Hematopoietic multipotent progenitor cell treated with erythropoietin and hydrocortisone succinate and interleukin-3 and kit ligand, for 8 days (in vitro differentiated cells): ENCODE measurements at regions not wholly inside any gene's neighbourhood (a gene's known extent, or its start where the extent isn't known, plus 50 kb on each side); places are given as distances from the start of the nearest gene placed in this dataset.

Source experiments
- DNase-seq: peaks from one replicate; pipeline ENCODE4 v3.0.0-alpha.2; 2015

DNA sequence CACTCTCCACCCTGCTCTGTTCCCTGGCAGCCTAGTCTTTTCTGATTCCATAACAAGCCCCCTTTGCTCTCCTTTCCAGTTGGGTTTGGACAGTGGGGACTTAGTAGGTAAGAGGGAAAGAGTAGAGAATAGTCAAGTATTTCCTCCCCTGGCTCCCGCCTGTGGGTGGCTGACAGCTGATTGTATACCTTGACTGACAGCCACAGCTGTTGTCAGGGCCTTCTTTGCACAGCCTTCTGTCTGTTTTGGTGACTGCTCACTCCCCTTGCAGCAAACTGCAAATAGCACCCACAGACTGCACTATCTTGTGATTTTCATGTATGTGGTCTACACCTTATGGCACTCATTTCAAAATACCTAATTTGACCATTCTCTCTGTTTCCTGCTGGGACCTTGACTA lies 486.3 kb downstream of the ACTR3B start:
- DNase-seq, result no peak

GRCh38 chr7:153247926-153248325 lies 488.4 kb downstream of the ACTR3B start:
- DNase-seq, result no peak

- no peak for DNase-seq
These were observed 499.1 kb downstream of the ACTR3B start for GRCh38 chr7:153258686-153259085.

DNA sequence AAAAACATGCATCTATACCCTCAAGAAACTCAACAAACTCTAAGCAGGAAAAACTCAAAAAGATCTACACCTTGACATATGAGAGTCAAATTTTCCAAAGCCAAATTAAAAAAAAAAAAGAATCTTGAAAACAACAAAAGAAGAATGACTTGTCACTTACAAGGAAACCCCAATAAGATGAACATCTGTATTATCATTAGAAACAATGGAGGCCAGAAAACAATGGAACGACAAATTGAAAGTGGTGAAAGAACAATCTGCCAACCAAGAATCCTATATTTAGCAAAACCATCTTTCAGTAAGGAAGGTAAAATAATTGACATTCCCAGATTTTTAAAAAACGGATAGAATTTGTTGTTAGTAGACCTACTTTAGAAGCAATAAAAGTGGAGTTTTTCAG lies 516.8 kb downstream of the ACTR3B start:
- DNase-seq, result no peak

DNA sequence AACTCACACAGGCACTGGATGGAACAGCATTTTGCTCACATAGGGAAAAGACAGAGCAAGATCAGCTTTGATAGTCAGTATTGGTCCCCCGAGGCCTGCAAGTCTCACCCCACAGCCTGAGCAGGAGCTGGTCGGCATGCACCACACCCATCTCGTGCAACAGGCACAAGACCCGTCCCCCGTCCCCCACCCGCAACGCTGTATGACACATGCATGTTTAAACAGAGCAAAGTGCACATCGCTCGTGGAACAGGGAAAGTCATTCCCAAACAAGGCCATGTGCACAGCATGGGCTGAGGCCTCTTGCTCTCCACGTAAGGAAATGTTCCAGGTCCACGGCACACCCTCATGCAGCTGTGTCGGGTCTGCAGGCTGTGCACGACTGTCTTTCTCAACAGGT lies 527.2 kb downstream of the ACTR3B start:
- DNase-seq, result no peak

GRCh38 chr7:153290066-153290465 lies 530.5 kb downstream of the ACTR3B start:
- DNase-seq, result no peak

DNA sequence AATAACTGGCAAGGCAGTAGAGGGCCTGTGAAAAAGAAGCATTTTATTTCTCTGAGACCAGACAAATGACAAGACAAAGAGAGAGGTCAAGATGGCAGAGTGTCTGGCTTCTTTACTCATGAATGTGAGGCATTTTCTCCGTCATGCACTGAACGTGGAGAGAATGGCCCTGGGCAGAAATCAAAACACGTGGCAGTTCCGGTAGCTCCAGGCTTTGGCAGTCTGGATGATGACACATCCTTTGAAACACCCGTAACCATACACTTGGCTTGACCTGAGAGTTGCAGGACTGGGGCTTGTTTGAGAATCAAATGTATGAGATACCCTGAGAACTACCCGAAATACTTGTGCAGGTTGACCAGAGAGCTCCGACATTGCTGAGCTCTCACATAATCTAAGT lies 537.6 kb downstream of the ACTR3B start:
- no peak for DNase-seq

- no peak for DNase-seq
These were observed 542.4 kb downstream of the ACTR3B start for GRCh38 chr7:153301936-153302335.

DNA sequence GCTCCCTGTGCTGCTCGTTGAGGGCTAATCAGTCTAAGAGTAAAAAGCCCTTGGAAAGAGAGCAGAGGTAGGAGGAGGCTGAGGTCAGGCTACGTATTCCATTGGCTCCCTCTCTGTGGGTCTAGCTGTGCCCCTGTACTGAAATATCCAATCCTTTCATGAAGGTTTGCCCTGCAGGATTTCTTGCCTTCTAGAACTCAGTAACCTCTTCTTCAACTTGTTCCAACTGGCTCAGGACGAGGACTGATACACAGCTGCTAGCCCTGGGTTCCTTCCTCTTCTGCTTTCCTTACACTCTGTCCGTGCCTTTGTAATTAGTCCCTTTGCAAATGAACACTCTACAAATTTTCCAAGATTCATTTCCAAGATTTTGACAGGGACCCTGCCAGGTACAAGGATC lies 560.5 kb downstream of the ACTR3B start:
- no peak for DNase-seq

- no peak for DNase-seq
These were observed 561.1 kb downstream of the ACTR3B start for GRCh38 chr7:153320681-153321080.

DNA sequence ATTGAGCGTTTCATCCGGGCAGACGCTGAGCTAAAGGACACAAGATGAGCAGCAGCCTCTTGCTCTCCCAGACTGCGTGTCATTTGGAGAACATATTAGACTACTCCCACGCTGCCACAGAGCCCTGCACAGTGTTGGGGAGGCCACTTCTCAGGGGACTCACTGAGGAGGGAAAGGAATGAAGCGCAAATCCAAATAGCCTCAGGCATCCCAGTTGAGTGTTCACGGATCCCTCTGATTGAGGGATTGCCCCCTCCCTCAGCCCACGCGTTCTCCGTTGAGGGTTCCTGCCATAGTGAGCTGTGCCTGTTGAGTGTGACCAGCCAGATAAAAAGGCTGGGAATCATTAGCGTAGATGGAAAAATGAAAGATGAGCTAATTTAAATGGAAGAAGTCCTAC lies 563.4 kb downstream of the ACTR3B start:
- no peak for DNase-seq

GRCh38 chr7:153324094-153324493 lies 564.5 kb downstream of the ACTR3B start:
- no peak for DNase-seq

DNA sequence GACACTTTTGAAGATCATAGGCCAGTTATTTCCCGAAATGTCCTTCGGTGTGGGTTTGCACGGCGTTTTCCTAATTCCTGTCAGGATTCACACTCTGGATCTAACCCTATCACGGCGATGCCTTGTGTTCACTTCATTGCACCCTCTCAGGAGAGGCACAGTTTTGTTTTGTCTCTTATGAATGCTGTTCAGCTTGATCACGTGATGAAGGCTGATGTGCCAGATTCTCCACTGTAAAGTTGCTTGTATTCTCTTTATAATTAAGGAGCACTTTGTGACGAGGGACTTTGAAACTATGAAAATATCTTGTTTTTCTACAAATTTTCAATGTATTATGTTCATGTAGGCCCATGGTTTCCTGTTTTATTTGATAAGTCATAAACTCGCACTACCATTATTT lies 568.1 kb downstream of the ACTR3B start:
- no peak for DNase-seq

DNA sequence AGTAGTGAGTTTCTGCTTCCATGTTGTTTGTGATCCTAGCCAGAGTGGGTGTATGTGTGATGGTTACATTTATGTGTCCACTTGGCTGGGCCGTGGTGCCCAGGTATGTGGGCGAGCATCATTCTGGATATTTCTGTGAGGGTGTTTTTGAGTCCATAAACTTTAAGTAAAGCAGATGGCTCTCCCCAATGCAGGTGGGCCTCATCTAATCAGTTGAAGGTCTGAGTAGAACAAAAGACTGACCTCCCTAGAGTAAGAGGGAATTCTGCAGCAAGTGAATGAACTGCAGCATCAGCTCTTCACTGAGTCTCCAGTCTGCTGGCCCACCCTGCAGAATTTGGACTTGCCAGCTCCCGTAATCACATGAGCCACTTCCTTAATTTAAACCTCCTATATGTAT lies 571.9 kb downstream of the ACTR3B start:
- DNase-seq, result no peak

- no peak for DNase-seq
These were observed 594.5 kb downstream of the ACTR3B start for GRCh38 chr7:153354071-153354470.

DNA sequence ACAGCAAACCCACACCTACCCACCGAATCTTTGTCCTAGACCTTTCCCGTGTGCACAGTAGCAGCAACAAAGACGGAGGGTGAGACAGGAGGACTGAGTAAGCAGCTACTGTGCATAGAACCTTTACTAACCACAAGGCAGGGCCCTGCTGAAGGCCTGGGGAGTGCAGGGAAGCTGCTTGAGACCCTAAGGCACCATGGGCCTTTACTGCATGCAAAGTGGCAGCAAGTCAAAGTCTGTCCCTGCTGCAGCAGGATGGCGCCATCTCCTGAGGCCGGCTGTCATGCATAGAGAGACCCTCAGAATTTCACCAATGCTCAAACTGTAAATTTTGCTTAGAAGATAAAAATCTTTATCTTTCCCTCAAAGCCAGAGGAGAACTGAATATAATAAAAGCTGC lies 610.5 kb downstream of the ACTR3B start:
- no peak for DNase-seq

DNA sequence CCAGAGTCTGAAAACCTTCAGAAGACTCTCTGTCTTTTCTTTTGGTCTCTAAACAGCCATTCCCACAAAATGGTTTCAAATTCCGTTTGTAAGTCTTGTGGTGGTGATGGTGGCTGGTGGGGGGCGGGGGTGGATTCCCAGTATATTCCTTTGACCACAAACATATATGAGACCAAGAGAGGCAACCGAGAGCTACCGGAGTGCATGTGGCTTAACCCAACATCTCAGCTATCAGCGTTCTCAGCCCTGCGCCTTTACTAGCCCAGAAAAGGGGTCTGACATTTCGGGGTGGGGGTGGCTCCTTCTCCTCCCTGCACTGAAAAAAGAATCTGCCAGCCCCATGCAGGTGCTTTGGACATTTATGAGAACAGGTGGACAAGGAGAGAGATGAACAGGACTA lies 621.1 kb downstream of the ACTR3B start:
- DNase-seq, result no peak

- peak; percentile 56 for DNase-seq
These were observed 621.9 kb downstream of the ACTR3B start for GRCh38 chr7:153381275-153382040.

- DNase-seq, result no peak
These were observed 623.1 kb downstream of the ACTR3B start for GRCh38 chr7:153382641-153383101.

- no peak for DNase-seq
These were observed 624.2 kb downstream of the ACTR3B start for GRCh38 chr7:153383781-153384180.

- DNase-seq, result no peak
These were observed 626.0 kb downstream of the ACTR3B start for GRCh38 chr7:153385502-153385901.

- DNase-seq, result no peak
These were observed 627.0 kb downstream of the ACTR3B start for GRCh38 chr7:153386556-153386955.

DNA sequence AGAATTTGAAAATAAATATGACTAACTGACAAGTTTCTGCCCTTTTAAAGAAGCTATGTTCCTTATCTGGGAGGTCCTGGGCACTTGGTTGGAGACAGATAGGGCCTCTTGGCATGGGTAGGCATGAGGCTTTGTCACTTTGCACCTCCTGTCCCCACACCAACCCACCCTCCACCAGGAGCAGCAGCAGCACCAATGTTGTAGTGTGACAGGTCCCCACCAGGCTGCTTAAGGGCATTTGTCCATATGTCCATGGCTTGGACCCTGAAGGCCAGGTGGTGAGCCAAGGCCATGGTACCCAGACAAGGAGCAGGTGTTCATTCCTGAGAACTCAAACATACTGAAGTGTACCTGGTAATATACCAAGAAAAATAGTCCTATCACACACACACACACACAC lies 629.1 kb downstream of the ACTR3B start:
- no peak for DNase-seq

DNA sequence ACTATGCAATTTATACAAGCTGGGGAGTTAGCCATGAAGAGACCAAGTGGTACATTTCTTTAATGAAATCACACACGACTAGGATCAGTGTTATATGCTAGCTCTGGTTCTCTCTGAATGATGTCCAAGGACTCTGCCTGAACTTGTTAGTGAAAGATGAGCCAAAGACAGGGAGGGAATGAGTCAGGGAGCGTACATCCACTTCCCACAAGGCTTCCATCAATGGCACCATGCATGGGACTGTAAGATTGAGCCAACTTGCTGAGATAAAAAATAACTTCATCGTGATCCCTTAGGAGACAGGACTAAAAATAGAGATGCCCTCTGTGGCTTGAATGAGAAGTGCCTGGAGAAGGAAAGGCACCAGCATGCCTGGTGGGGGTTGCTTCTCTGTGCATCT lies 629.7 kb downstream of the ACTR3B start:
- no peak for DNase-seq

GRCh38 chr7:153390955-153391354 lies 631.4 kb downstream of the ACTR3B start:
- DNase-seq, result no peak
